RWPE2 (cell line): ENCODE measurements at regions not wholly inside any gene's neighbourhood (a gene's known extent, or its start where the extent isn't known, plus 50 kb on each side); places are given as distances from the start of the nearest gene placed in this dataset.
A peak's percentile ranks its signal among the peaks of the same experiment; 100 is the strongest.

Experiments used
- ATAC-seq: fragments of 200-7000 bp; cut with Tn5 transposase; 3 replicates; pipeline ENCODE4 v1.9.1; 2021; ENCODE audit warnings: low read depth
- DNase-seq: peaks from one replicate; pipeline ENCODE4 v3.0.0-alpha.2; 2020; ENCODE audit warnings: low spot score
- H3K27ac ChIP-seq: fragments of 450-650 bp; 2 replicates; pipeline ENCODE4 v1.5.1; 2017; ENCODE audit warnings: mild to moderate bottlenecking; ENCODE audit not compliant: poor library complexity, severe bottlenecking
- H3K27me3 ChIP-seq: fragments of 250-450 bp; sonication (Bioruptor Pico); 2 replicates; pipeline ENCODE4 v1.5.1; 2021; ENCODE audit warnings: mild to moderate bottlenecking, moderate library complexity; ENCODE audit not compliant: insufficient read depth, poor library complexity, severe bottlenecking
- H3K36me3 ChIP-seq: fragments of 250-450 bp; sonication (Bioruptor Pico); 2 replicates; pipeline ENCODE4 v1.5.1; 2020; ENCODE audit warnings: low read depth, mild to moderate bottlenecking, moderate library complexity
- H3K4me1 ChIP-seq: fragments of 250-450 bp; sonication (Bioruptor Pico); 2 replicates; pipeline ENCODE4 v1.5.1; 2021; ENCODE audit warnings: mild to moderate bottlenecking, moderate library complexity; ENCODE audit not compliant: insufficient read depth, poor library complexity, severe bottlenecking
- H3K4me3 ChIP-seq: fragments of 250-450 bp; sonication (Bioruptor Pico); 2 replicates; pipeline ENCODE4 v1.5.1; 2021; ENCODE audit warnings: mild to moderate bottlenecking, moderate library complexity; ENCODE audit not compliant: severe bottlenecking
- H3K9me3 ChIP-seq: fragments of 250-450 bp; sonication (Bioruptor Pico); 2 replicates; pipeline ENCODE4 v1.5.1; 2021; ENCODE audit warnings: mild to moderate bottlenecking, moderate library complexity; ENCODE audit not compliant: severe bottlenecking
- CTCF ChIP-seq: fragments of 450-650 bp; IDR thresholded peaks from one replicate; pipeline ENCODE4 v1.5.1; 2017; ENCODE audit warnings: mild to moderate bottlenecking, moderate library complexity; ENCODE audit not compliant: poor library complexity, severe bottlenecking

DNA sequence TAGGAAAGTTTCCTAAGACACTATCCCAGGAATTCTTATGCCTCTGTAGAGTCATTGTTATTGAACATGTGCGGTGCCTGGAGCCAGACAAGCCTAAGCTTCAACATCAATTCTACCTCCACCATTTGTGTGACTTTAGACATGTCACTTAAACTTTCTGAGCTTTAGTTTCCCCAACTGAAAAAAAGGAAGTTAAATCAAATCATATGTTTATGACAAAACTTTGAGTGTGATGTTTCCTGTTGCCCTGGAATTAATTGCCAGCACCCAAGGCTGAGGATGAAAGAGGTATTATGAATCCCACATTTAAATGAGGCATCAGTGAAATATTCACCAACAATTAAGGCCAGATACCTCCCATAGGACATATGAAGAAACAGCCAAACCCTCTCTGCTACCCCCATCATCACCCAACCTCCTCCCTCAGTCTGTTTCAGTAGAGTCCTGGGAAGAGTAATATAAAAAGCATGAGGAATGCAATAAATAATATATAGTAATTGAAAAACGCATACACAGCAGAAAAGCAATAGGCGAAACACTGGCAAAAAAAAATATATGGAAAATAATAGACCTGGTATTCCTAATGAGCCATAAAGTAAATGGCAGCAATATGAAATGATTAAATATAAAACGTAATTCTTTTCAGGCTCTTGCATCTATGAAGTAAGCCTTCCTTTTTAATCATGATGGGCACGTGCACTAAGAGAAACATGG, 182.0 kb upstream of the DCN start:
- H3K27ac ChIP-seq: no peak overlapping the region
- H3K9me3 ChIP-seq: no peaks in the 10 kb centered on the region
- no peaks in the 10 kb centered on the region for H3K4me1 ChIP-seq
- no peak for DNase-seq
- no peak for TF ChIP-seq CTCF
- no peaks in the 10 kb centered on the region for H3K27me3 ChIP-seq
- no peak overlapping the region for H3K4me3 ChIP-seq
- no peaks in the 10 kb centered on the region for H3K36me3 ChIP-seq
- no peak for ATAC-seq

GRCh38 chr12:91361864-91362263, 179.2 kb upstream of the DCN start:
- no peak overlapping the region for H3K27ac ChIP-seq
- ATAC-seq (no peak), DNase-seq (no peak)
- peak; percentile 89 for TF ChIP-seq CTCF
- no peaks in the 10 kb centered on the region for H3K4me1 ChIP-seq
- no peaks in the 10 kb centered on the region for H3K27me3 ChIP-seq
- no peaks in the 10 kb centered on the region for H3K36me3 ChIP-seq
- H3K4me3 ChIP-seq: no peak overlapping the region
- H3K9me3 ChIP-seq: no peaks in the 10 kb centered on the region

DNA sequence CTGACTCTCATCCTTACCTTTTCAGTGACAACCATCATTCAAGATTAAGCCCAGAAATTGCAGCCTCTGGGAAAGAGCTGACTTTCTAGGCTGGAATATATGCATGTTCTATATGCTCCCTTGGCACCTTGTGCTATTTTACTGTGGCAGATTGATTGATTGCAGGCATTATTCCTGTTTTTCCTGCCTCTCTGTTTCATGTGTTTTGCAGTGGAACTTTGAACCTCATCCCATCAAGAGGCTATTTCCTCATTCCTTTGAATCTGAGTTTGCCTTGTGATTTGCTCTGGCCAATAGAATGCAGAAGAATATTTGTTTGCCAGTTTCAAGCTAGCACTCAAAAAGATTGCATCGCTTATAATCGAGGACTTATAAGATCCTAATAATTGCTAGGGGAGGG, 174.8 kb upstream of the DCN start:
- no peak for ATAC-seq
- Histone ChIP-seq H3K27me3 (no peaks in the 10 kb centered on the region), H3K27ac (no peak overlapping the region)

GRCh38 chr12:91356405-91356804, 173.8 kb upstream of the DCN start:
- TF ChIP-seq CTCF: no peak

More for the DNA sequence above, 174.8 kb upstream of the DCN start:
- H3K9me3 ChIP-seq: no peaks in the 10 kb centered on the region
- no peak for DNase-seq
- peaks cover 7% of the 10 kb centered on the region for H3K4me1 ChIP-seq
- H3K36me3 ChIP-seq: no peaks in the 10 kb centered on the region
- TF ChIP-seq CTCF: no peak
- no peak overlapping the region for H3K4me3 ChIP-seq

More at GRCh38 chr12:91356405-91356804, 173.8 kb upstream of the DCN start:
- H3K9me3 ChIP-seq: no peaks in the 10 kb centered on the region
- H3K27me3 ChIP-seq: no peaks in the 10 kb centered on the region
- H3K4me3 ChIP-seq: no peak overlapping the region
- DNase-seq (no peak), ATAC-seq (no peak)
- peaks cover 7% of the 10 kb centered on the region for H3K4me1 ChIP-seq
- H3K36me3 ChIP-seq: no peaks in the 10 kb centered on the region
- H3K27ac ChIP-seq: no peak overlapping the region
